NCI-H774 (cell line): ENCODE measurements at regions not wholly inside any gene's neighbourhood (a gene's known extent, or its start where the extent isn't known, plus 50 kb on each side); places are given as distances from the start of the nearest gene placed in this dataset.
"Not testable (repeated sequence)": the region's sequence is repeated elsewhere in the genome, so short reads cannot be mapped to it uniquely, and the experiment has no call there.

ENCODE experiments used
- DNase-seq: peaks from one replicate; lab custom pipeline; 2025; lab: John Stamatoyannopoulos, UW

DNA sequence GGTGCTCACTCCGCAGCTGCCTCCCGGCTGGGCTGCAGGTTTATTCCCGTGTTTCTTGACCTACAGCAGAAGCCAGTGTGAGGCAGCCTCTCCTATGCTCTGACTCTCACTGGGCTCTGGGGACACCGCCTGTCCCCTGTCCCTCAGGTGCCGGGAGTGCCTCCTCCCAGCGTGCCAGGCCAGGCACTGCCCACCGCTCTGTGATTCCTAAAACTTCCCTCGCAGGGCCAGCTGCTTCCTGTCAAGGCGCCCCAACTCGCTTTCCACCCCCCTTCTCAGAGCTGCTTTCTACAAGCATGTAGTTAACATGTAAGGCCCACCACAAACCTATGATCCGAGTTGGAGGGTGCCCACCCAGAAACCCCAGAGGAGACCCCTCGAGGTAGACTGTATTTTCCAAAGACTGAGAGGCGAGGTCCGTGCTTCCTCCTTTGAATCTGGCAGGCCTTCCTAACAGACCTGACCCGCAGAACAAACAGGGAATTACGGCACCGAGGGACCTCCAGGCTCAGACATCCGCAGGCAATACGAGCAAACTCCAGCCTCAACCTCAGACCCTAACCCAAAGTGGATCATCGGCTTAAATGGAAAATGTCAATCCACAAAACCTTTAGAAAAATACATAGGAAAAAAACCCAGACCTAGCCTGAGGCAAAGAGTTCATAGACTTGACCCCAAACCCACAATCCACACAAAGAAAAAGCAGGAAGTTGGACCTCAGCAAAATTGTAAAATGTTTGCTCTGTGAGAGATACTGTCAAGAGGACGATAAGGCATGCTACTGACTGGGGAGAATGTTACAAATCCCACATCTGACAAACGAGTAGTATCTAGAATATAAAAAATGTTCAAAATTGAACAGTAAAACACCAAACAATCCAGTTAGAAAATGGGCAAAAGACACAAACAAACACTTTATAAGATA, 121.3 kb upstream of the IQSEC1 start:
- DNase-seq = no peak

DNA sequence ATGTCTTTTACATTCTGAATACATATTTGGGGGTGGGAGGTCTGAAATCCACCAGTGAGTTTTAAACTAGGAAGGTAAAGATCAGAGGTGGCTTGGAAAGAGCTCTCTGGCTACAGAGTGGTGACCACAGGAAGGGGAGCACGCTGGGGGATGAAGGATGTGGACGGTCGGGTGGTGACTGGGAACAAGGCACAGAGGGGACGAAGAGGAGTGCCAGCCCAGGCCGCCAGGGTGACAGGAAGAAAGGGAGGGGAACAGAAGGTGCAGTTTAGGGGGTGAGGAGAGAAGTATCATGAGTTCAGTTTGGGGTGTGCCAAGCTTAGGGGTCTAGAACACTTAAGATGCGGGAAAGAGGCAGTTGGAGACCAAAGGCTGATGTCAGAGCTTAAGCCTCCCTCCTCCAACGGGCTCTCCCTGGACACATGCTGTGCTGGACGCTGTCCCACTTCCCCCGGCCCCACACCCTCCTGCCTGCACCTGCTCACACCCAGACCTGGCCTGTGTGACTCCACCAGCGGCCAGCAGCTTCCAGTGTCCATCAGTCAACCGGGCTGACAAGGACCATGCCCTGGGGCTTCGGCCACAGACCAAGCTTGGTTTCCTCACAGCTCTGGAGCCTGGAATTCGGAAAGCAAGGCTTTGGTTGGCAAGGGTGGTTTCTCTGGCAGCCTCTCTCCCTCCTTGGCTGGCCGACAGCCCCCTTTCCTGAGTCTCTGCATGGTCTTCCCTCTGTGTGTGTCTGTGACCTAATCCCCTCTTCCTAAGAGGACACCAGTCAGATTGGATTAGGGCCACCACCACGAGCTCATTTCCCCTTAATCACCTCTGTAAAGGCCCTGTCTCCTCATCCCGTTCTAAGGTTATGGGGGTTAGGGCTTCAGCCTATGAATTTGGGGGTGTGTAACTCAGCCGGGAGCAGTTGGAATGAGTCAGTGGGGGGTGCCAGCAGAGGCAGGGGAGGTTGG, 120.4 kb upstream of the IQSEC1 start:
- no peak for DNase-seq

DNA sequence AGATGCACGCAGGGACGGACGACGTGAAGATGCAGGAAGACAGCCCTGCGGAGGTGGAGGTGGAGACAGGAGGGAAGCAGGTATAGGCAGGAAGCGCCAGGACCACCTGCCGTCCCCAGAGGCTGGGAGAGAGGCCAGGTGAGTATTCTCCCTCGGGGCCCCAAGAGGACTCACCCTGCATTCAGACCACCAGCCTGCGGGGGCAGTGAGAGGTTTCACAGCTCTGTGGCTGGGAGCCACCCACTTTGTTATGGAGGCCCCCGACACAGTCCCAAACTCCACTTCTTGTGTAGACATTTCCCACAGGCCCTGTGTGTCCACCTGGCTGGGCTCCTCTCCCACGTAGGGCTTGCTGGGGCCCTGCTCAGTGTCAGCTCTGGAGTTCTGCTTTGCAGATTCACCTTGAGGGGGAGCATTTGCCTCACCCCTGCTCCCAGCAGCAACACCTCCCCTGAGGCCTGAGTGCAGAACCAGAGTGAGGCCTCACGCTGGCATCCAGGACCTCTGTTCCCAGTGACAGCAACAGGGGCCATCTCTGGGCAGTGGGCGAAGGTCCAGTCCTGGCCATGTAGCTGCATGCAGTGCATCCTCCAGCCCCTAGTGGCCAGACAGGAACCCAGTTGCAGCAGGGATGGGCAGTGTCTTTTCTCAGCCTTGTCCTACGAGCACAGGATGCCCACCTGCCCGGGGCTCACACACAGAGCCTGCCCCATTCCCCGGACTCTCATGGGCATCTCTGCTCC, 119.4 kb upstream of the IQSEC1 start:
- no peak for DNase-seq

DNA sequence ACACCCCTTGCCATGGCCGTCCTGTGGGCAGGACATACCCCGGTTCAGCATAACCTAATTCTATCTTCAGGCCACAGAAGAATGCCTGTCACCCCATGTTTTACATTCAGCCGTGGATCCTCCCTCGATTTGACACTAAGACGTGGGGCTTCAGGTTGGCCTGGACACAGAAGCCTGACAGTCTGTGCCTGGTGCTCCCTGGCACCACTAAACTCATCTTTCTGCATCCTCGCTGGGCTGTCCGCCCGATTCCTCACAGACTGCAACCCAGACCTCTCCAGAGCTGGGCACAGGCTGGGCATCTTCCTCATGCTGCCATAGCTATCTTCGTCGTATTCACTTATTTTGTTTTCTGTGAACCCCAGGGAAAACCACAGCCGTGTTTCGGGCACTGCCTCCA, 117.8 kb upstream of the IQSEC1 start:
- no peak for DNase-seq

DNA sequence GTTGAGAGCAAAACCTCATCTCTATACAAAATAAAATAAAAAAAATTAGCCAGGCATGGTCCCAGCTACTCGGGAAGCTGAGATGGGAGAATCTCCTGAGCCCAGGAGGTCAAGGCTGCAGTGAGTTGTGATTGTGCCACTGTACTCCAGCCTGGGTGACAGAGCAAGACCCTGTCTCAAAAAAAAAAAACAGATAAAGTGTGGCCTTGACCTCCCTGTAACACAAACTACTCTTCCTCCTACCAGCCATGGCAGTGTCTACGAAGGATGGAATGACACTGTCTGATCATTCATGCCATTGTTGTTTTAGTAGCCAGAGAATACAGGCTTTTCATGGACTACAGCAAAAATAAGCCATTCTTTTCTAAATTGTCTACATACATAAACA, 117.1 kb upstream of the IQSEC1 start:
- no peak for DNase-seq

DNA sequence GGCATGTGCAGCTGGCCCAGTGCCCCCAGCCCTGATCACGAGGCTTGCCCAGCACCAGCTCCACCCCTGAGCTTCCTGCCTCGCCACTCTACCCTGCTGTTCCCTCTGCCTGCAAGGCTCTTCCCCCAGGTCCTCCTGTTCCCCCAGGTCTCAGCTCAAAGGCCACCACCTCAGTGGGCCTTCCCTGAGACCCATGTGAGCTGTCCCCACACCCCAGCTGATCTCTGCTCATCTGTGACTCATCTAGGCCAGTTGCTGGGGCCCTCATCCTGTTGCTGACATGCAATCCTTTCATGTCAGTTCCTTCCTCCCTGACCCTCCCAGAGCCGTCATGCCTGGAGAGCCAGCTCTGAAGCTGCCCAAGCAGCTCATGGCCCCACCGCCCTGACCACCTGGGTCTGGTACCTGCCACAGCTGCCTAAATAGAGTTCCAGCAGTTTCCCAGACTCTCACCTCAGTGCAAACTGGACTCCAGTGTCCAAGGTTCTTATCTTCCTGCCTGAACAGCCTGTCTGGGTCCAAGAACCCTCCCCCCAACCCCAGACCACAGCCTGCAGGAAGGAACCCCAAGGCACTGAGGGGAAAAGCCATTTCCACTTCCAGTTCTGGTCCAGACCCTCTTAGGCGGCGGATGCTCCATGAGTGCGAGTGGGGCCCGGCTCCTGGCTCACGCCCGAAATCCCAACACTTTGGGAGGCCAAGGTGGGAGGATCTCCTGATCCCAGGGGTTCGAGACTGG, 116.6 kb upstream of the IQSEC1 start:
- no peak for DNase-seq

DNA sequence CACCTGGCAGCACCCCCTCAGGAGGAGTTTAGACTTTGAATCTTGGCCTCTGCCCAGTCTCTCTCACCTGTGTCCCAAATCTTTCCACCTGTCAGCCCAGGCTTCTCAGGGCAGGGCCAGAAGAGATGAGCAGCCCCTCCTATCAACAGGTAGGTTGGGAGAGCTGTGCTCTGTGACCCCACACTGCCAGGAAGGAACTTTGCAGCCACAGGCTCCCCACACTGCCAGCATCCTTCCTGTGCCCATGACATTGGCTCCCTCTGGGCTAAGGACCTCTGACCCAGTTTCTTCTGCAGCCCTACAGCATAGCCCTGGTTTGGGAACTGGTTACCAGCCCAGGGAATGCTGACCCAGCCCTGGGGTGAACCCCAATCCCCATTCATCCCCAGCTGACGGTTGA, 115.7 kb upstream of the IQSEC1 start:
- DNase-seq = no peak

DNA sequence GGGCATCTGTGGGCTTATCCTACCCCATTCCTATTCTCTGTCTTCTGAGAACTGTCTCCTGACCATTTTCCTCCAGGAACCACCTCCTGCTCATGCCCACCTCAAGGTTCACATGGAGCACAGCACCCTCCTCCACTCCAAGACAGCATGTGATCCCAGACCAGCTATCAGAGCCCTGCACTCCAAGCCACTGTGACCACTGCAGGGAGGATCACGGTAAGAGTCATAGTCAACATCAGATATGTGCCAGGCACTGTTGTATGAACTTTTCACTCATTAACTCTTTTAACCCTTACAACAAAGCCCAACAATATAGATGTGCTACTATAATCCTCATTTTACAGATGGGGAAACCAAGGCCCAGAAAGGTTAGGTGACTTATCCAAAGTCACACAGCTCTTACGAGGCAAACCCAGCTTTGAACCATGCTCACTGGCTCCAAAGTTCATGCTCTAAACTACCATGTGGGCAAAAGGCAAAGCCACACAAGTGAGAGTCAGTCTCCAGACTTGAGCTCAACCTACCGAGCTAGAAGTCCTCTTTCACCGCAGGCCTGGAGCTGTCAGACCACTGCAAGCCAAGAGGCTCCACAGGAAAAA, 115.1 kb upstream of the IQSEC1 start:
- DNase-seq = no peak

DNA sequence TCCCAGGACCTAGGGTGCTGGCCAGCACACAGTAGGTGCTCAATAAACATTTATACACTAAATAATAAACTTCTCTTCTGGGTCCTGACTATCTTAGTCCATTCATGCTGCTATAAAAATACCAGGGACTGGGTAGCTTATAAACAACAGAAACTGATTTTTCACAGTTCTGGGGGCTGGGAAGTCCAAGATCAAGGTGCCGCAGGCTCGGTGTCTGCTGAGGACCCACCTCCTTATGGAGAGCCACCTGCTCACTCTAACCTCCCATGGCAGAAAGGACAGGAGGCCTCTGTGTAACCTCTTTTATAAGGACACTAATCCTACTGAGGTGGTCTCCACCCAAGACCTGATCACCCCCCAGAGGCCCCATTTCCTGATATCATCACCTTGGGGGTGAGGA, 114.4 kb upstream of the IQSEC1 start:
- no peak for DNase-seq

DNA sequence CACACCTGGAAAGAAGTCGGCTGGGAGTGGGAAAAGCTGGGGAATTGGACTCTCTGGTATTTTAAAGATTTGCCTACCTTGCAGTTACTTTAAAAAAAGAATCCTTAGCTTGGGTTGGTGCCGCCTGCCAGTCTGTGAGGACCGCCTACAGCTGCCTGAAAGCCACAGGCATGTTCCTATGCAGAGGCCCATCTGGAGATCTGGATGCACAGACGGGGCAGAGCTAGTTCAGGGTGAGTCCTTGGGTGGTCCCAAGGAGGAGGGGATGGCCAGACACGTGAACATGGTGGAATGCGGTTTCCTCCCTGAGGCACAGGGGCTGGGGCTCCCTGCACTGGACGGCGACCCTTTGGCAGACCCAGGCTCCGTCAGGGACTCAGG, 113.2 kb upstream of the IQSEC1 start:
- DNase-seq = no peak

DNA sequence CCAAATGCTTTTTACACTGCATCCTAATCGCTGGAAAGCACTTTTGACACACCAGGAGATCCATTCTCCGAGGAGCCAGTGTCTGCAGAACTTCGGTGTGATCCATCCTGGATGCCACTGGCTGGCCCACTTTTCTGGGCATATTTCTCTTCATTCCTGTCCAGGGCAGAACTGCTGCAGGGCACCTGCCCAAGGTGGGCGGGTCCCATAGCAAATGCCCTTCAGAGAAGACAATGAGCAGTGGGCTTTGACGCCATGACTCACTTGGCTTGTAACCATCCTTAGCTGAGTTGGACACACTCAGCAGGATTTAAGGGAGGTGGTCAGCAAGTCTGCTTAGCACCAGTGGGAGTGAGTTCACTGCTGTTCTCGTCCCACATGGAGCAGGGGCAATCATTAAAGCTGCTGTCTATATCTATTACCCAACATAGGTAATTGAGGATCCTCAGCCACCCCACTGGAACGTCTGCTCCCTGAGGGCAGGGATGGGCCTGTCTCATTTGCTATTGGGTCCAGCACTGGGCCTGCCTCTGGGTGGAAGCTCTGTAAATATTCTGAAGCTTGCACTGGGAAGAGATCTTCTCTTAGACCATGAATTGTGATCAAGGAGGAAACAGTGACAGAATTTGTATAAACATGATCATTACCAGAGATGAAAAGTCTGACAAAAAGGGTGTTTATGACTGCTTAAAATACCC, 112.7 kb upstream of the IQSEC1 start:
- DNase-seq = no peak

DNA sequence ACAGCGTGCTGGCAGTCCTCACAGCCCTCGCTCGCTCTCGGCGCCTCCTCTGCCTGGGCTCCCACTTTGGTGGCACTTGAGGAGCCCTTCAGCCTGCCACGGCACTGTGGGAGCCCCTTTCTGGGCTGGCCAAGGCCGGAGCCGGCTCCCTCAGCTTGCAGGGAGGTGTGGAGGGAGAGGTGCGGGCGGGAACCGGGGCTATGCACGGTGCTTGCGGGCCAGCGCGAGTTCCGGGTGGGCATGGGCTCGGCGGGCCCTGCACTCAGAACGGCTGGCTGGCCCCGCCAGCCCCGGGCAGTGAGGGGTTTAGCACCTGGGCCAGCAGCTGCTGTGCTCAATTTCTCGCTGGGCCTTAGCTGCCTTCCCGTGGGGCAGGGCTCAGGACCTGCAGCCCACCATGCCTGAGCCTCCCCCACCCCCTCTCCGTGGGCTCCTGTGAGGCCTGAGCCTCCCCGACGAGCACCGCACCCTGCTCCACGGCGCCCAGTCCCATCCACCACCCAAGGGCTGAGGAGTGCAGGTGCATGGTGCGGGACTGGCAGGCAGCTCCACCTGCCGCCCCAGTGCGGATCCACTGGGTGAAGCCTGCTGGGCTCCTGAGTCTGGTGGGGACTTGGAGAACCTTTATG, 106.5 kb upstream of the IQSEC1 start:
- DNase-seq = not testable (repeated sequence)

DNA sequence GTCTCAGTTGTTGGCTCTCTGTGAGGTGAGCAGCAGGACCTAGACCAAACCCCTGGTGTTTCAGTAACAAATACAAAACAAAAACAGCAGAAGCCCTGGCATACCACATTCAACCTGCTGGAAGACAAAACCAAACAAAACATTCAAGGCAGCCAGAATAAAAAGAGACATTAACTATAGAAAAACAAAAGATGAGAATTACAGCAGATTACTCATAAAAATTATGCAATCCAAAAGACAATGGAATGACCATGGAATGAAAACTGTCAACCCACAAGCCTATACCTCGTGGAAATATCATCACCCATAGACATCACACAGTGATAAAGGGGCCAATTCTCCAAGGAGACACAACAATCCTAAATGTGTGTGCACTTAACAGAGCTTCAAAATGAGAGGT, 106.0 kb upstream of the IQSEC1 start:
- DNase-seq = no peak

DNA sequence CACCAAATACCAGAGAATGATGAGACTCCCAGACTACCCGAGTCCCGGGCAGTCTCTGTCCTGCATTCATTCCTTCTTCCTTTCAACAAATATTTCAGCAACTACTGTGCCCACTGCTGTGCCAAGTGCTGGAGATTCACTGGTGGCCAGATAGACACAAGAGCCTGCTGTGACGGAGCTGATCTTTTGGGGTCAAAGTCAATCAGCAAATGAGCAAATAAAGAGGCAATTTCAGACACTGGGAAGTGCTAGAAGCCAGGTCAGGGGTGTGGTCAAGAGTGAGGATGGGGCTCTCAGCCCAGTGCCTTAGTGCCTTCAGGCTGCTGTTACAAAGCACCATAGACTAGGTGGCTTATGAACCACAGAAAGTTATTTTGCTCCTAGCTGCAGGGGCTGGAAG, 104.9 kb upstream of the IQSEC1 start:
- no peak for DNase-seq

DNA sequence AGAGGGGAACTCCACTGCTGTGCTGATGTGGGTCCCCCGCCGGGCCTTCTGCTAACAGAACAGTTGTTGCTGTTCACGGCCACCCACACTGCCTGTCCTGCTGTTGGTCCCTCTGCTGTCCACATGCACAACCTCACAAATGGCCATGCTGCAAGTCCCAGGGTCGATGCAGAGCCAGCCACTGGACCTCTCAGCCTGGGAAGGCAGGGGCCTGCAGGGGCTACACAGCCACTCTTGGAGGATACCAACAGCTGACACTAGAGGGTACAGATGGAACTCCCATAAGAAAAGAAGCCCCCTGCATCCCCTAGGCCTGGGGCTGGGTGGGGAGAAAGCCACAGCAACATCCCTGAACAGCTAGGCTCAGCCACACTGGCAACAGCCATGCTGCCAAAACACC, 104.4 kb upstream of the IQSEC1 start:
- no peak for DNase-seq

DNA sequence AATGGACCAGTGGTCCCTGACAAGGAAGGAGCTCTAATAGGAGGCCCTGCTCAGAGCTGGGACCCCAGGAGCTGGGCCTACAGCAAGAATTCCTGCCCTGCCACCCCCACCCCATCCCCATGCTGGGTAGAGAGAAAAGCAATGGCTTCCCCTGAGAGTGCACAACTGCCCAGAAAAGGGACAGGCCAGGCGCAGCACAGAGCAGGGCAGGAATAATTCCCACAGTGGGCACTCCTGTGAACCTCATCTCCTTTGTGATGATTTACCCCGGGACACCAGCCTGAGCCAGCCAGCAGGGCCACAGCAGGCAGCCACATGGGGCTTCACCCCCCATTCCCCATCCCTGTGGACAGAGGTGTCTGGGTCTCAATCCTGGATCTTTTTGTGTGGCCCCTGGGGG, 104.0 kb upstream of the IQSEC1 start:
- DNase-seq = no peak

DNA sequence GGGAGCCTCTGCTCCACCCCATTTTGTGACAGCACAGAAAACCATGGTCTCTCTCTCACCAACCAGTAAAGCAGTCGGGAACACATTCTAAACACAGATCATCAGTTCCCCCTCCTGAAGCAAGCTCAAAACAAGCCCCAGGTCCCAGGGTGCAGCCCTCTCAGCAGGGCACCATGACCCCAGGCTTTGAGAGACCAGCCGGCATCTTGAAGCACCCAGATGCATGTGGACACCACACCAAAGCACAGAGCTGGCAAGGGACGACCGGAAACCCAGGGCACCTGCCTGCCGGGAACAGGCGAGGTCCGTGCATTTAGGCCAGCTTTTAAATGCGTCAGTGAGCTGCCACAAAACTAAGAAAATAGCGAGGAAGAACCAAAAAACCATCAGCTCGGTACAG, 103.2 kb upstream of the IQSEC1 start:
- no peak for DNase-seq

DNA sequence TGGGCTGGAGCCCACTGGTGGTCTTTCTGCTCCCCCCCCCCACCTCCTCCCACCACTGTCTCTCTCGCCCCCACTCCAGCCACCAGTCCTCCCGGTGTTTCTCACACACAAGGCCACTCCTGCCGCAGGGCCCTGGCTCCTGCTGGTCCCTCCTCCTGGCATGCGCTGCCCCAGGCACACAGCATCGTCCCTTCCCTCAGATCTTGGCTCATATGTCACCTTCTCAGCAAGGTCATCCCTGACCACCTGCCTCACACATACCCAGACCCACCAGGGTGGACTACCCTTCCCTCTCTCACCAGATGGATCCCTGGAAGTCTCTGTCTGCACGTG, 101.5 kb upstream of the IQSEC1 start:
- no peak for DNase-seq

DNA sequence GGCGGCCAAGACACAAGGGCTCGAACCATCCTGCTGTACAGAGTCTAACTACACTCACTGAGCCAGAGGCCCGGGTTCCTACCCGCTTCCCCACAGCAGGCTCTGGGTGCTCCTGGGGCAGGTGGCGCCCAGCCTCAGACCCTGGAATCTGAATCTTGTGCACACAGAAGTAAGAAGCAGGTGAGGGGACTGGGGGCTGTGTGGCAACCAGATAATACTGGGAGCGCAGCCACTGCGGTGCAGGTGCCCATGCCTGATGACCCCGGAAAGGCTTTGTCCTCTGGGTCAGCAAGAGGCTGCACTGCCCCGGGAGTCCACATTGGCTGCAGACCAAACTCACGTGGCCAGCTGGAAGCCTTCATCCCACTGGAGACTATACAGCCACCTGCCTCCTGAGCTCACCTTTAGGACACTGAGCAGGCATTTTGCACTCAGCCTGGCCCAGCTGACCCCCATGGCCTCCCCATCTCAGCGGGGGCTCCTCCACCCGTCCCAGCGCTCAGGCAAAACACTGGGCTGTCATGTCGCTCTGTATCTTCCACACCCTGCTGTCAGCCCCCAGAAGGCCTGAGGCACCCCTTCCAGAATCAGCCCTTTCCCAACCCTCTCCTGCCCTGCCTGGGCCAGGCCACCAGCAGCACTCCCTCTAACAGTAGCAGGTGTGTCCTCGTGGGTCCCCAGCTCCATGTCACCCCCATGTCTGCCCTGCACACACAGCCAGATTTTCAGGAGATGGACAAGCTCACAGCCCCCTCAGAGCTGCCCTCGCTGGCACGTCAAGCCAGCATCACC, 101.0 kb upstream of the IQSEC1 start:
- DNase-seq = no peak
